GM21423 (cell line): ENCODE measurements at regions not wholly inside any gene's neighbourhood (a gene's known extent, or its start where the extent isn't known, plus 50 kb on each side); places are given as distances from the start of the nearest gene placed in this dataset.

Experiments
- ATAC-seq: cut with Tn5 transposase; IDR thresholded peaks from one replicate; pipeline ENCODE4 v1.9.1; 2021; ENCODE audit warnings: mild to moderate bottlenecking, moderate library complexity; ENCODE audit not compliant: unreplicated experiment

- no peak for ATAC-seq
These were observed 185.0 kb downstream of the SEMA6A start for GRCh38 chr5:116389601-116390000.

- no peak for ATAC-seq
These were observed 185.9 kb downstream of the SEMA6A start for GRCh38 chr5:116388564-116389258.

- no peak for ATAC-seq
These were observed 186.9 kb downstream of the SEMA6A start for GRCh38 chr5:116387738-116388137.

GRCh38 chr5:116386633-116387032, 188.0 kb downstream of the SEMA6A start:
- no peak for ATAC-seq

GRCh38 chr5:116382874-116383266, 191.8 kb downstream of the SEMA6A start:
- no peak for ATAC-seq

- no peak for ATAC-seq
These were observed 192.4 kb downstream of the SEMA6A start for GRCh38 chr5:116382032-116382873.

- ATAC-seq, result no peak
These were observed 193.4 kb downstream of the SEMA6A start for GRCh38 chr5:116381201-116381600.

- ATAC-seq, result no peak
These were observed 194.0 kb downstream of the SEMA6A start for GRCh38 chr5:116380621-116381020.

- no peak for ATAC-seq
These were observed 195.3 kb downstream of the SEMA6A start for GRCh38 chr5:116379306-116379705.

- no peak for ATAC-seq
These were observed 195.9 kb downstream of the SEMA6A start for GRCh38 chr5:116378777-116379121.

- ATAC-seq, result no peak
These were observed 196.4 kb downstream of the SEMA6A start for GRCh38 chr5:116378007-116378776.

- no peak for ATAC-seq
These were observed 197.2 kb downstream of the SEMA6A start for GRCh38 chr5:116377276-116378006.

- ATAC-seq, result no peak
These were observed 198.7 kb downstream of the SEMA6A start for GRCh38 chr5:116375926-116376325.

GRCh38 chr5:116374434-116374852, 200.2 kb downstream of the SEMA6A start:
- ATAC-seq, result peak; percentile 84

- ATAC-seq, result no peak
These were observed 201.6 kb downstream of the SEMA6A start for GRCh38 chr5:116372931-116373597.

GRCh38 chr5:116371935-116372334, 202.7 kb downstream of the SEMA6A start:
- no peak for ATAC-seq

- no peak for ATAC-seq
These were observed 203.2 kb downstream of the SEMA6A start for GRCh38 chr5:116371431-116371830.

- no peak for ATAC-seq
These were observed 203.7 kb downstream of the SEMA6A start for GRCh38 chr5:116370886-116371285.

GRCh38 chr5:116370149-116370548, 204.5 kb downstream of the SEMA6A start:
- ATAC-seq, result no peak

- peak; percentile 50 for ATAC-seq
These were observed 209.6 kb downstream of the SEMA6A start for GRCh38 chr5:116365006-116365496.
